ENCODE measurements at regions not wholly inside any gene's neighbourhood (a gene's known extent, or its start where the extent isn't known, plus 50 kb on each side); places are given as distances from the start of the nearest gene placed in this dataset.

DNA sequence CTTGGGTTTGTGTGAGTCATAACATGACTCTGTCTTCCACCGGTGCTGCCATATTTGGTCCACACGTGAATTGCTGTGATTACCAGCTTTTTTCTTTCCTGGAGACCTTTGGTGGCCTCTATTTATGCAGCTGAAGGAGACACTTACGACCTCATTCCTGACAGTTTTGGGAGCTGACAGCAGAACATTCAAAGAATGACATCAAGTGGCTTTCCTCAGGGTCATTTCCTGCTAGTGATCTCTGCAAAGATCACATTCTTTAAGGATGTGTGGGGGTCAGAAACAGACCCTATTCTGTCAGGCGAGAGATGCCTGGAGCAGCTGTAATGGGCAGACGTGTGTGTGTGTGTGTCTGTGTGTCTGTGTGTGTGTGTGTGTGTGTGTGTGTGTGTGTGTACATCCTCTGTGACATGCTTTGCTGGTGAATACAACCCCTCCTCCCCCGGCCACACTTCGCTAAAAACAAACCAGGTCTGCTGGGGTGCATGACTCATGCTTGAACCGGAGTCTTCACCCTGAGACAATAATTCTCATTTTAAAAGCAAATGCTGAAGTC, 115.6 kb downstream of the TMEM170B start:
- TF ChIP-seq, protein P1, sequence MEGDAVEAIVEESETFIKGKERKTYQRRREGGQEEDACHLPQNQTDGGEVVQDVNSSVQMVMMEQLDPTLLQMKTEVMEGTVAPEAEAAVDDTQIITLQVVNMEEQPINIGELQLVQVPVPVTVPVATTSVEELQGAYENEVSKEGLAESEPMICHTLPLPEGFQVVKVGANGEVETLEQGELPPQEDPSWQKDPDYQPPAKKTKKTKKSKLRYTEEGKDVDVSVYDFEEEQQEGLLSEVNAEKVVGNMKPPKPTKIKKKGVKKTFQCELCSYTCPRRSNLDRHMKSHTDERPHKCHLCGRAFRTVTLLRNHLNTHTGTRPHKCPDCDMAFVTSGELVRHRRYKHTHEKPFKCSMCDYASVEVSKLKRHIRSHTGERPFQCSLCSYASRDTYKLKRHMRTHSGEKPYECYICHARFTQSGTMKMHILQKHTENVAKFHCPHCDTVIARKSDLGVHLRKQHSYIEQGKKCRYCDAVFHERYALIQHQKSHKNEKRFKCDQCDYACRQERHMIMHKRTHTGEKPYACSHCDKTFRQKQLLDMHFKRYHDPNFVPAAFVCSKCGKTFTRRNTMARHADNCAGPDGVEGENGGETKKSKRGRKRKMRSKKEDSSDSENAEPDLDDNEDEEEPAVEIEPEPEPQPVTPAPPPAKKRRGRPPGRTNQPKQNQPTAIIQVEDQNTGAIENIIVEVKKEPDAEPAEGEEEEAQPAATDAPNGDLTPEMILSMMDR (conservative IDR thresholded peaks at IDR 0.05; ENCODE audit: low read depth, low read length): no peak
- DNase-seq (ENCODE audit: low read depth): peak; percentile 61
- no peak overlapping the region for H3K4me3 ChIP-seq (ENCODE audit: low read depth, low read length)

DNA sequence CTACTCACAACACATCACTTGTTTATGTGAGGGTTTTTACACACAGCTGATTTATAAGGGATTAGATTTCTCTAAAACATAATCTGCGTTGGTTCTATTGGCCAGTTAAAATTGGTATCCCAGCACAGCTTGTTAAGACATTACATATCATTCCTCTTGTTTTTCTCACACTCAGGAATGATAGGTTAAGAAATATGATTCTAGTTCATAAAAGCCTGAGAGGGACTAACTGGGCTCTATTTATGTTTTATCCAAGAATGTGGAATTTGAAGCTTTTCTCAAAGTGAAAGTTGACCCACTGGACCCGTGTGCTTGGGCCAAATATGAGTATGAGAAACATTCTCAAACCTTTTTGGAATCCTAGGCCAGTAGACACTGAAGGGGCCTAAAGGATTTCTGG, 117.3 kb downstream of the TMEM170B start:
- no peak for DNase-seq (ENCODE audit: low read depth)
- TF ChIP-seq, protein P1 (conservative IDR thresholded peaks at IDR 0.05; ENCODE audit: low read depth, low read length): no peak
- H3K4me3 ChIP-seq (ENCODE audit: low read depth, low read length): no peak overlapping the region

DNA sequence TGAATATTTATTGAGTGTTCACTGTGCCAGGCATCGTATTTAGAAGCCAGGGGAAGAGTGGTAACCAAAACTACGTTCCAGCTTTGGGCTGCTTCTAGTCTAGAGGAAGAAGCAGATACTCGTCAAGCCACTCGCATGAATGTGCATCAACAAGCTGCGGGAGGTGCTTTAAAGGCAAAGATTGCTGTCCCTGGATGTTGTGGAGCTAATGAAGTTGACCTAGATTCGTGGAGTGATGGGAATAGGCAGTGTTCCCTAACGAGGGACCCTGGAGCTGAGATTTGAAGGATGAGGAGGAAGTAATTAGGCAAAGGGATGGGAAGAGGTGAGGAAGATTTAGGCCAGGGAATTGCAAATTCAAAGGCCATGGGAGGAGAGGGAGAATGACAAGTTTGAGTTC, 118.9 kb downstream of the TMEM170B start:
- no peak for DNase-seq (ENCODE audit: low read depth)
- H3K4me3 ChIP-seq (ENCODE audit: low read depth, low read length): no peak overlapping the region
- TF ChIP-seq, protein P1 (conservative IDR thresholded peaks at IDR 0.05; ENCODE audit: low read depth, low read length): no peak

DNA sequence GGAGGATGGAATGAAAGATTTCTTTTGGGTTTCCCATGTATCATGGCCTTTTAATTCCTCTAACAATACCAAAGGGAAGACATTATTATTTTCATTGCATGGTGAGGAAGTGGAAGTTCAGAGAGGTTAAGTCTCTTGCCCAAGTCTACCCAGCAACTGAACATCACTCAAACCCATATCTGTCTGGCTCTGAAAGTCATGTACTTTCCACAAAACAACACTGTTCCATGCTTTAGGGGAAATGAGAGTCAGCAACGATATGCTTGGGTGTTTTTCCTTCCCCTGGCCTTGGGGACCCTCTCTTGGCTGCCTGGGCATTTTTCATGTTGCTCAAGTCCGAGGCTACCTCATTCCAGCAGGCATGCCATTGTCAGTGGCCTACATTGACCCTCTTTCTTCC, 118.8 kb downstream of the ADTRP start:
- no peak for DNase-seq (ENCODE audit: low read depth)
- TF ChIP-seq, protein P1 (conservative IDR thresholded peaks at IDR 0.05; ENCODE audit: low read depth, low read length): no peak
- no peak overlapping the region for H3K4me3 ChIP-seq (ENCODE audit: low read depth, low read length)

DNA sequence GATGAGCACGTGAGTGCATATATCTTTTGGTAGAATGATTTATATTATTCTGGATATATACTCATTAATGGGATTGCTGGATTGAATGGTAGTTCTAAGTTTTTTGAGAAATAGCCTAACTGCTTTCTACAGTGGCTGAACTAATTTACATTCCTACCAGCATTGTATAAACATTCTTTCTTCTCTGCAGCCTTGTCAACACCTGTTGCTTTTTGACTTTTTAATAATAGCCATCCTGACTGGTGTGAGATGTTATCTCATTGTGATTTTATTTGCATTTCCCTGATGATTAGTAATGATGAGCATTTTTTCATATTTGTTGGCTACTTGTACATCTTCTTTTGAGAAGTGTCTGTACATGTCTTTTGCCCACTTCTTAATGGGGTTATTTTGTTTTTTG, 116.3 kb downstream of the ADTRP start:
- DNase-seq (ENCODE audit: low read depth): no peak
- no peak overlapping the region for H3K4me3 ChIP-seq (ENCODE audit: low read depth, low read length)
- TF ChIP-seq, protein P1 (conservative IDR thresholded peaks at IDR 0.05; ENCODE audit: low read depth, low read length): no peak

DNA sequence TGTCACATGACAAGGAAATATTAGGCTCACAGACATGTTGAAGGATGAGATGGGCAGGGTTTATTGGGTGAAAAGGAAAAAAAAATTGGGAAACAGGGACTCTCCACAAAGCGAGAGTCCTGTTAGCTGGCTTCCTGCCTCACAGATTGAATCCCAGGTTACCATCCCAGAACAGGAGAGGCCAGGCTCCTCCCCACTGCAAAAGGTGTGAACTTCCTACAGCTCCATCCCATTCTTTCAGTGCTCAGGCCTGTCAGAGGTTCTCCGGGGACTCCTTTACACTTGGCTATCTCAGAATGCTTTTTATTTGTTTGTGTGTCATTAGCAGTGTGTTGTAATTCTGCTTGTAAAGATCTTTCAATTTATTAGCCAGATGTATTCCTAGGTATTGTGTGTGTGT, 115.1 kb downstream of the ADTRP start:
- TF ChIP-seq, protein P1 (conservative IDR thresholded peaks at IDR 0.05; ENCODE audit: low read depth, low read length): no peak
- H3K4me3 ChIP-seq (ENCODE audit: low read depth, low read length): no peak overlapping the region
- no peak for DNase-seq (ENCODE audit: low read depth)
